Endothelial cell of umbilical vein (primary cell): ENCODE measurements at regions not wholly inside any gene's neighbourhood (a gene's known extent, or its start where the extent isn't known, plus 50 kb on each side); places are given as distances from the start of the nearest gene placed in this dataset.

ENCODE experiments used
- EZH2 ChIP-seq: IDR thresholded peaks from 2 replicates; pipeline ENCODE4 v1.6.1; 2012; ENCODE audit warnings: borderline replicate concordance, low read depth, mild to moderate bottlenecking, moderate library complexity, low read length, inconsistent platforms; ENCODE audit not compliant: severe bottlenecking
- FOS ChIP-seq: IDR thresholded peaks from 2 replicates; pipeline ENCODE4 v1.6.1; 2011; ENCODE audit warnings: mild to moderate bottlenecking, low read length, moderate library complexity, borderline replicate concordance; ENCODE audit not compliant: insufficient read depth
- GATA2 ChIP-seq: IDR thresholded peaks from 2 replicates; pipeline ENCODE4 v1.7.0; 2011; ENCODE audit warnings: low read depth, mild to moderate bottlenecking, moderate library complexity, mixed read lengths, low read length; ENCODE audit not compliant: insufficient read length, insufficient read depth
- JUN ChIP-seq: IDR thresholded peaks from 2 replicates; pipeline ENCODE4 v1.6.1; 2011; ENCODE audit warnings: borderline replicate concordance, low read depth; ENCODE audit not compliant: insufficient read length, insufficient read depth
- MYC ChIP-seq: IDR thresholded peaks from one replicate; pipeline ENCODE4 v1.6.1; 2011; ENCODE audit warnings: mild to moderate bottlenecking, low read depth, low read length
- POLR2A ChIP-seq: IDR thresholded peaks from 2 replicates; pipeline ENCODE4 v1.6.1; 2012; ENCODE audit warnings: low read depth, mild to moderate bottlenecking, control low read depth, low read length
- POLR2AphosphoS5 ChIP-seq: IDR thresholded peaks from 2 replicates; pipeline ENCODE4 v1.6.1; 2012; ENCODE audit warnings: low read depth, mild to moderate bottlenecking, control low read depth, low read length, moderate library complexity; ENCODE audit not compliant: insufficient read depth
- TF ChIP-seq, protein P1 (sequence below), 2 donors: IDR thresholded peaks; 1 replicate in 1 of 2; 2 replicates in 1 of 2; pipeline ENCODE4 v1.5.1; 2011; ENCODE audit warnings: low read length in 2 of 2, mild to moderate bottlenecking in 2 of 2, moderate library complexity in 2 of 2, control low read depth in 1 of 2, inconsistent platforms in 1 of 2, low read depth in 1 of 2; ENCODE audit not compliant: insufficient read depth in 1 of 2; ENCODE audit errors: extremely low read depth in 1 of 2
- TF ChIP-seq, protein P2 (sequence below): IDR thresholded peaks from 2 replicates; pipeline ENCODE4 v1.6.1; 2011; ENCODE audit not compliant: insufficient read depth, insufficient read length

- TF ChIP-seq, protein P1, sequence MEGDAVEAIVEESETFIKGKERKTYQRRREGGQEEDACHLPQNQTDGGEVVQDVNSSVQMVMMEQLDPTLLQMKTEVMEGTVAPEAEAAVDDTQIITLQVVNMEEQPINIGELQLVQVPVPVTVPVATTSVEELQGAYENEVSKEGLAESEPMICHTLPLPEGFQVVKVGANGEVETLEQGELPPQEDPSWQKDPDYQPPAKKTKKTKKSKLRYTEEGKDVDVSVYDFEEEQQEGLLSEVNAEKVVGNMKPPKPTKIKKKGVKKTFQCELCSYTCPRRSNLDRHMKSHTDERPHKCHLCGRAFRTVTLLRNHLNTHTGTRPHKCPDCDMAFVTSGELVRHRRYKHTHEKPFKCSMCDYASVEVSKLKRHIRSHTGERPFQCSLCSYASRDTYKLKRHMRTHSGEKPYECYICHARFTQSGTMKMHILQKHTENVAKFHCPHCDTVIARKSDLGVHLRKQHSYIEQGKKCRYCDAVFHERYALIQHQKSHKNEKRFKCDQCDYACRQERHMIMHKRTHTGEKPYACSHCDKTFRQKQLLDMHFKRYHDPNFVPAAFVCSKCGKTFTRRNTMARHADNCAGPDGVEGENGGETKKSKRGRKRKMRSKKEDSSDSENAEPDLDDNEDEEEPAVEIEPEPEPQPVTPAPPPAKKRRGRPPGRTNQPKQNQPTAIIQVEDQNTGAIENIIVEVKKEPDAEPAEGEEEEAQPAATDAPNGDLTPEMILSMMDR (IDR thresholded peaks at IDR 0.05; ENCODE audit: extremely low read depth in 1 of 2, insufficient read depth in 1 of 2, low read depth in 1 of 2, low read length in 2 of 2), result no peak
- no peak for TF ChIP-seq MYC
- no peak for TF ChIP-seq EZH2
- TF ChIP-seq POLR2AphosphoS5, result no peak
- TF ChIP-seq POLR2A, result no peak
- TF ChIP-seq JUN, result no peak
- TF ChIP-seq, protein P2, sequence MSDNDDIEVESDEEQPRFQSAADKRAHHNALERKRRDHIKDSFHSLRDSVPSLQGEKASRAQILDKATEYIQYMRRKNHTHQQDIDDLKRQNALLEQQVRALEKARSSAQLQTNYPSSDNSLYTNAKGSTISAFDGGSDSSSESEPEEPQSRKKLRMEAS, result no peak
- no peak for TF ChIP-seq FOS
- TF ChIP-seq GATA2, result no peak
Observed at GRCh38 chrX:113933931-113934330, 650.0 kb upstream of the HTR2C start.
